H1 (cell line): ENCODE measurements at regions not wholly inside any gene's neighbourhood (a gene's known extent, or its start where the extent isn't known, plus 50 kb on each side); places are given as distances from the start of the nearest gene placed in this dataset.

Experiments
- ATF3 ChIP-seq: IDR thresholded peaks from 2 replicates; pipeline ENCODE4 v1.6.1; 2011; ENCODE audit warnings: low read depth, mild to moderate bottlenecking, low read length; ENCODE audit not compliant: insufficient read depth
- GTF2F1 ChIP-seq: IDR thresholded peaks from 2 replicates; pipeline ENCODE4 v1.6.1; 2012; ENCODE audit warnings: low read depth, low read length, improper control_type of control experiment, borderline replicate concordance
- KDM1A ChIP-seq: fragments of 200-600, 300-600 bp; sonication (generic); IDR thresholded peaks from 2 replicates; pipeline ENCODE4 v1.7.1; 2016; ENCODE audit warnings: mild to moderate bottlenecking, low read length, borderline replicate concordance
- KDM4A ChIP-seq: IDR thresholded peaks from one replicate; pipeline ENCODE4 v1.7.1; 2012; ENCODE audit warnings: low read depth, mild to moderate bottlenecking, moderate library complexity, low read length, inconsistent platforms; ENCODE audit not compliant: severe bottlenecking
- KDM5A ChIP-seq: fragments of 200-600 bp; IDR thresholded peaks from 2 replicates; pipeline ENCODE4 v1.7.1; 2012; ENCODE audit warnings: mild to moderate bottlenecking, low read length, inconsistent platforms, mixed read lengths
- POLR2A ChIP-seq, 2 experiments: IDR thresholded peaks; 1 replicate in 1 of 2; 2 replicates in 1 of 2; pipeline ENCODE4 v1.6.1; 2011; ENCODE audit warnings: low read depth in 2 of 2, low read length in 2 of 2, mild to moderate bottlenecking in 2 of 2; ENCODE audit errors: control extremely low read depth in 1 of 2
- POU5F1 ChIP-seq: IDR thresholded peaks from 2 replicates; pipeline ENCODE4 v1.6.1; 2011; ENCODE audit warnings: low read depth, mild to moderate bottlenecking, low read length, moderate library complexity
- RBBP5 ChIP-seq: IDR thresholded peaks from 2 replicates; pipeline ENCODE4 v1.7.1; 2012; ENCODE audit warnings: low read depth, mild to moderate bottlenecking, inconsistent platforms, low read length, moderate library complexity, borderline replicate concordance
- SIRT6 ChIP-seq: IDR thresholded peaks from one replicate; pipeline ENCODE4 v1.7.1; 2012; ENCODE audit warnings: low read length, inconsistent platforms
- SP2 ChIP-seq: IDR thresholded peaks from 2 replicates; pipeline ENCODE4 v1.6.1; 2012; ENCODE audit warnings: mild to moderate bottlenecking, low read length, inconsistent platforms
- TF ChIP-seq, protein P1 (sequence below): fragments of 300-600 bp; sonication (generic); IDR thresholded peaks from 2 replicates; pipeline ENCODE4 v1.7.1; 2012; ENCODE audit warnings: low read length, moderate library complexity, mild to moderate bottlenecking, inconsistent platforms; ENCODE audit not compliant: insufficient replicate concordance

DNA sequence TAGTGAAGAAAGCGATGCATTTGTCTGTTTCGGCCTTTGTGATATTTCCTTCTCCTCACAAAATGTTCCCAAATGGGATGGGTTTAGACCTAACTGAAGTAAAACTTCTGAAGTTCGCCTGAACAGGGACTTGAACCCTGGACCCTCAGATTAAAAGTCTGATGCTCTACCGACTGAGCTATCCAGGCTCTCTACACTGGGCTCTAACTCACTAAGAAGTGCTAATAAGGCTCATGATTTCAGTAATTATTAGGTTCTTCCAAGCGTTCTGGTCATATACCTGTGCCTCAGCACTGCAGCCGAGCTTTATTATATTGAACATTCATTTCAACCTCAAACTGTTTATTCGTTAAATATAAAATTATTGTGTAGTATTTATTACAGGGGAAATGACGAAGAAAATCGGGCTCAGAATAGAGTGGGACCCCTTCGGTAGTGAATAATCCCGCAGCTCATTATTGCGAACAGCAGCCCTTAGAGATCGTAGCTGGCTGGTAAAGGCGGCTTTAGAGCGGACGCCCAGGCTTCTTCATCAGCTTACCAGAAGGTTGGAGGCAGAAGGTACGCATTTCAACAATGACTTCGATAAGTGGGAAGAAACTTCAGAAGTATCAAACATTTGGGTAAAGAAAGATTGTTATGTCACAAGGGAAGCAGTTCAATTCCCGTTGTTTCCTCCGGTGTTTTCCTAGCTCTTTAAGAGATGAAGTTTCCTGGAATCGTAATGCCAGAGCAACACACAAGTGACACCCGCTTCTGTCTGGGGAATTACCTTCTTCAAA is 119.0 kb upstream of the ZNF184 start (continued):
- peak; percentile 52; the same call in 1 of the 2 replicates for TF ChIP-seq POU5F1
- no peak for TF ChIP-seq KDM4A
- no peak for TF ChIP-seq KDM5A
- peak; percentile 85; the same call in 1 of the 2 replicates for TF ChIP-seq RBBP5
- TF ChIP-seq KDM1A, result no peak
- TF ChIP-seq GTF2F1, result no peak
- no peak for TF ChIP-seq POLR2A (IDR thresholded peaks at IDR 0.05; ENCODE audit: control extremely low read depth in 1 of 2, low read depth in 2 of 2, low read length in 2 of 2)
- no peak for TF ChIP-seq ATF3
- no peak for TF ChIP-seq SP2
- TF ChIP-seq, protein P1, sequence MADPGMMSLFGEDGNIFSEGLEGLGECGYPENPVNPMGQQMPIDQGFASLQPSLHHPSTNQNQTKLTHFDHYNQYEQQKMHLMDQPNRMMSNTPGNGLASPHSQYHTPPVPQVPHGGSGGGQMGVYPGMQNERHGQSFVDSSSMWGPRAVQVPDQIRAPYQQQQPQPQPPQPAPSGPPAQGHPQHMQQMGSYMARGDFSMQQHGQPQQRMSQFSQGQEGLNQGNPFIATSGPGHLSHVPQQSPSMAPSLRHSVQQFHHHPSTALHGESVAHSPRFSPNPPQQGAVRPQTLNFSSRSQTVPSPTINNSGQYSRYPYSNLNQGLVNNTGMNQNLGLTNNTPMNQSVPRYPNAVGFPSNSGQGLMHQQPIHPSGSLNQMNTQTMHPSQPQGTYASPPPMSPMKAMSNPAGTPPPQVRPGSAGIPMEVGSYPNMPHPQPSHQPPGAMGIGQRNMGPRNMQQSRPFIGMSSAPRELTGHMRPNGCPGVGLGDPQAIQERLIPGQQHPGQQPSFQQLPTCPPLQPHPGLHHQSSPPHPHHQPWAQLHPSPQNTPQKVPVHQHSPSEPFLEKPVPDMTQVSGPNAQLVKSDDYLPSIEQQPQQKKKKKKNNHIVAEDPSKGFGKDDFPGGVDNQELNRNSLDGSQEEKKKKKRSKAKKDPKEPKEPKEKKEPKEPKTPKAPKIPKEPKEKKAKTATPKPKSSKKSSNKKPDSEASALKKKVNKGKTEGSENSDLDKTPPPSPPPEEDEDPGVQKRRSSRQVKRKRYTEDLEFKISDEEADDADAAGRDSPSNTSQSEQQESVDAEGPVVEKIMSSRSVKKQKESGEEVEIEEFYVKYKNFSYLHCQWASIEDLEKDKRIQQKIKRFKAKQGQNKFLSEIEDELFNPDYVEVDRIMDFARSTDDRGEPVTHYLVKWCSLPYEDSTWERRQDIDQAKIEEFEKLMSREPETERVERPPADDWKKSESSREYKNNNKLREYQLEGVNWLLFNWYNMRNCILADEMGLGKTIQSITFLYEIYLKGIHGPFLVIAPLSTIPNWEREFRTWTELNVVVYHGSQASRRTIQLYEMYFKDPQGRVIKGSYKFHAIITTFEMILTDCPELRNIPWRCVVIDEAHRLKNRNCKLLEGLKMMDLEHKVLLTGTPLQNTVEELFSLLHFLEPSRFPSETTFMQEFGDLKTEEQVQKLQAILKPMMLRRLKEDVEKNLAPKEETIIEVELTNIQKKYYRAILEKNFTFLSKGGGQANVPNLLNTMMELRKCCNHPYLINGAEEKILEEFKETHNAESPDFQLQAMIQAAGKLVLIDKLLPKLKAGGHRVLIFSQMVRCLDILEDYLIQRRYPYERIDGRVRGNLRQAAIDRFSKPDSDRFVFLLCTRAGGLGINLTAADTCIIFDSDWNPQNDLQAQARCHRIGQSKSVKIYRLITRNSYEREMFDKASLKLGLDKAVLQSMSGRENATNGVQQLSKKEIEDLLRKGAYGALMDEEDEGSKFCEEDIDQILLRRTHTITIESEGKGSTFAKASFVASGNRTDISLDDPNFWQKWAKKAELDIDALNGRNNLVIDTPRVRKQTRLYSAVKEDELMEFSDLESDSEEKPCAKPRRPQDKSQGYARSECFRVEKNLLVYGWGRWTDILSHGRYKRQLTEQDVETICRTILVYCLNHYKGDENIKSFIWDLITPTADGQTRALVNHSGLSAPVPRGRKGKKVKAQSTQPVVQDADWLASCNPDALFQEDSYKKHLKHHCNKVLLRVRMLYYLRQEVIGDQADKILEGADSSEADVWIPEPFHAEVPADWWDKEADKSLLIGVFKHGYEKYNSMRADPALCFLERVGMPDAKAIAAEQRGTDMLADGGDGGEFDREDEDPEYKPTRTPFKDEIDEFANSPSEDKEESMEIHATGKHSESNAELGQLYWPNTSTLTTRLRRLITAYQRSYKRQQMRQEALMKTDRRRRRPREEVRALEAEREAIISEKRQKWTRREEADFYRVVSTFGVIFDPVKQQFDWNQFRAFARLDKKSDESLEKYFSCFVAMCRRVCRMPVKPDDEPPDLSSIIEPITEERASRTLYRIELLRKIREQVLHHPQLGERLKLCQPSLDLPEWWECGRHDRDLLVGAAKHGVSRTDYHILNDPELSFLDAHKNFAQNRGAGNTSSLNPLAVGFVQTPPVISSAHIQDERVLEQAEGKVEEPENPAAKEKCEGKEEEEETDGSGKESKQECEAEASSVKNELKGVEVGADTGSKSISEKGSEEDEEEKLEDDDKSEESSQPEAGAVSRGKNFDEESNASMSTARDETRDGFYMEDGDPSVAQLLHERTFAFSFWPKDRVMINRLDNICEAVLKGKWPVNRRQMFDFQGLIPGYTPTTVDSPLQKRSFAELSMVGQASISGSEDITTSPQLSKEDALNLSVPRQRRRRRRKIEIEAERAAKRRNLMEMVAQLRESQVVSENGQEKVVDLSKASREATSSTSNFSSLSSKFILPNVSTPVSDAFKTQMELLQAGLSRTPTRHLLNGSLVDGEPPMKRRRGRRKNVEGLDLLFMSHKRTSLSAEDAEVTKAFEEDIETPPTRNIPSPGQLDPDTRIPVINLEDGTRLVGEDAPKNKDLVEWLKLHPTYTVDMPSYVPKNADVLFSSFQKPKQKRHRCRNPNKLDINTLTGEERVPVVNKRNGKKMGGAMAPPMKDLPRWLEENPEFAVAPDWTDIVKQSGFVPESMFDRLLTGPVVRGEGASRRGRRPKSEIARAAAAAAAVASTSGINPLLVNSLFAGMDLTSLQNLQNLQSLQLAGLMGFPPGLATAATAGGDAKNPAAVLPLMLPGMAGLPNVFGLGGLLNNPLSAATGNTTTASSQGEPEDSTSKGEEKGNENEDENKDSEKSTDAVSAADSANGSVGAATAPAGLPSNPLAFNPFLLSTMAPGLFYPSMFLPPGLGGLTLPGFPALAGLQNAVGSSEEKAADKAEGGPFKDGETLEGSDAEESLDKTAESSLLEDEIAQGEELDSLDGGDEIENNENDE, result no peak
- TF ChIP-seq SIRT6, result no peak
